C4-2B (cell line): ENCODE measurements at regions not wholly inside any gene's neighbourhood (a gene's known extent, or its start where the extent isn't known, plus 50 kb on each side); places are given as distances from the start of the nearest gene placed in this dataset.

Experiments used
- ZFX ChIP-seq: fragments of 450-650 bp; IDR thresholded peaks from 2 replicates; pipeline ENCODE4 v1.6.1; 2017
- TF ChIP-seq, protein P1 (sequence below): fragments of 450-650 bp; conservative IDR thresholded peaks from 2 replicates; pipeline ENCODE4 v1.5.1; 2017; ENCODE audit warnings: mild to moderate bottlenecking

DNA sequence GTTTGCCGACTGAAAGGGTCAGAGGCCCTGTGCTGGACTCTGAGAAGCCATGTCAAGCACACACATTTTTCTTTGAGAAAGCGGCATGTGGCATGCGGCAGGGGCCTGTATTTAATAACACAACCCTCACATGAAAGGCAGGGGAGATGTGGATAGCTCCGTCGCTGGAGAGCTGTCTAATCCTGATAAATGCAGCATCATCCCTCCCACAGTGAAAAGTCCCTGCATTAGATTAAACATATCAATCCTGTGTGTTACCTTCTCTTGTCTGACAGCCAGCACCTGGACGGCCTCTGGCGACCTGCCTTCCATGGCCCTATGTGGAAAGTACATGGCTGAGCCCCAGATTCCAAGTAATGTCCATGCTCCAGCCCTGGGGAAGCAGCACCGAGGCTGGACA is 313.0 kb upstream of the AJAP1 start:
- TF ChIP-seq, protein P1, sequence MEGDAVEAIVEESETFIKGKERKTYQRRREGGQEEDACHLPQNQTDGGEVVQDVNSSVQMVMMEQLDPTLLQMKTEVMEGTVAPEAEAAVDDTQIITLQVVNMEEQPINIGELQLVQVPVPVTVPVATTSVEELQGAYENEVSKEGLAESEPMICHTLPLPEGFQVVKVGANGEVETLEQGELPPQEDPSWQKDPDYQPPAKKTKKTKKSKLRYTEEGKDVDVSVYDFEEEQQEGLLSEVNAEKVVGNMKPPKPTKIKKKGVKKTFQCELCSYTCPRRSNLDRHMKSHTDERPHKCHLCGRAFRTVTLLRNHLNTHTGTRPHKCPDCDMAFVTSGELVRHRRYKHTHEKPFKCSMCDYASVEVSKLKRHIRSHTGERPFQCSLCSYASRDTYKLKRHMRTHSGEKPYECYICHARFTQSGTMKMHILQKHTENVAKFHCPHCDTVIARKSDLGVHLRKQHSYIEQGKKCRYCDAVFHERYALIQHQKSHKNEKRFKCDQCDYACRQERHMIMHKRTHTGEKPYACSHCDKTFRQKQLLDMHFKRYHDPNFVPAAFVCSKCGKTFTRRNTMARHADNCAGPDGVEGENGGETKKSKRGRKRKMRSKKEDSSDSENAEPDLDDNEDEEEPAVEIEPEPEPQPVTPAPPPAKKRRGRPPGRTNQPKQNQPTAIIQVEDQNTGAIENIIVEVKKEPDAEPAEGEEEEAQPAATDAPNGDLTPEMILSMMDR = no peak
- no peak for TF ChIP-seq ZFX
